Neural progenitor cell (in vitro differentiated cells): ENCODE measurements at regions not wholly inside any gene's neighbourhood (a gene's known extent, or its start where the extent isn't known, plus 50 kb on each side); places are given as distances from the start of the nearest gene placed in this dataset.

Experiments used
- DNase-seq: peaks from one replicate; pipeline ENCODE4 v3.0.0-alpha.2; 2016; ENCODE audit warnings: low spot score
- H2AFZ ChIP-seq: fragments of 200-600 bp; sonication (generic); replicated peaks from 2 replicates; pipeline ENCODE4 v1.6.1; 2016; ENCODE audit warnings: antibody characterized with exemption
- H3F3A ChIP-seq: fragments of 200-600 bp; sonication (generic); 2 replicates; pipeline ENCODE4 v1.6.1; 2016; ENCODE audit warnings: antibody characterized with exemption, low read depth
- H3K27ac ChIP-seq: fragments of 200-600 bp; sonication (generic); 2 replicates; pipeline ENCODE4 v1.5.1; 2016; ENCODE audit warnings: mild to moderate bottlenecking
- H3K27me3 ChIP-seq: fragments of 200-600 bp; sonication (generic); 2 replicates; pipeline ENCODE4 v1.6.1; 2016; ENCODE audit warnings: mild to moderate bottlenecking, moderate library complexity
- H3K36me3 ChIP-seq: fragments of 200-600 bp; sonication (generic); 2 replicates; pipeline ENCODE4 v1.5.1; 2016
- H3K4me1 ChIP-seq: fragments of 200-600 bp; sonication (generic); 2 replicates; pipeline ENCODE4 v1.6.1; 2016; ENCODE audit warnings: mixed run types
- H3K4me2 ChIP-seq: fragments of 200-600 bp; sonication (generic); 2 replicates; pipeline ENCODE4 v1.6.1; 2016
- H3K4me3 ChIP-seq: fragments of 200-600 bp; sonication (generic); 2 replicates; pipeline ENCODE4 v1.5.1; 2016
- H3K79me2 ChIP-seq: fragments of 200-600 bp; sonication (generic); 2 replicates; pipeline ENCODE4 v1.6.1; 2016; ENCODE audit warnings: low read depth
- H3K9ac ChIP-seq: fragments of 200-600 bp; sonication (generic); 2 replicates; pipeline ENCODE4 v1.6.1; 2016
- H3K9me3 ChIP-seq: fragments of 200-600 bp; sonication (generic); 2 replicates; pipeline ENCODE4 v1.5.1; 2016; ENCODE audit warnings: low read depth
- H4K20me1 ChIP-seq: fragments of 200-600 bp; sonication (generic); 2 replicates; pipeline ENCODE4 v1.6.1; 2016; ENCODE audit warnings: low read depth
- H3K27ac Mint-ChIP-seq: 3 replicates; pipeline ENCODE4 v1.8.0; 2021; ENCODE audit warnings: mixed read lengths
- H3K27me3 Mint-ChIP-seq: 2 replicates; pipeline ENCODE4 v1.8.0; 2022; ENCODE audit warnings: low read depth, mild to moderate bottlenecking, inconsistent platforms, moderate library complexity, mixed read lengths; ENCODE audit not compliant: insufficient read depth
- H3K36me3 Mint-ChIP-seq: 3 replicates; pipeline ENCODE4 v1.8.0; 2021; ENCODE audit warnings: mixed read lengths
- H3K4me1 Mint-ChIP-seq: 3 replicates; pipeline ENCODE4 v1.8.0; 2021; ENCODE audit warnings: mixed read lengths
- H3K4me3 Mint-ChIP-seq: 3 replicates; pipeline ENCODE4 v1.8.0; 2021; ENCODE audit warnings: mild to moderate bottlenecking, moderate library complexity, mixed read lengths
- H3K9me3 Mint-ChIP-seq: 3 replicates; pipeline ENCODE4 v1.8.0; 2020; ENCODE audit warnings: mixed read lengths
- EZH2 ChIP-seq: fragments of 200-600 bp; sonication (generic); IDR thresholded peaks from 2 replicates; pipeline ENCODE4 v1.6.1; 2017; ENCODE audit warnings: antibody characterized with exemption, mild to moderate bottlenecking, moderate library complexity
- EZH2phosphoT487 ChIP-seq: fragments of 200-600 bp; sonication (generic); IDR thresholded peaks from 2 replicates; pipeline ENCODE4 v1.6.1; 2017; ENCODE audit warnings: antibody characterized with exemption
- TF ChIP-seq, protein P1 (sequence below): fragments of 200-600 bp; sonication (generic); IDR thresholded peaks from 2 replicates; pipeline ENCODE4 v1.5.1; 2017; ENCODE audit warnings: antibody characterized with exemption, mild to moderate bottlenecking

DNA sequence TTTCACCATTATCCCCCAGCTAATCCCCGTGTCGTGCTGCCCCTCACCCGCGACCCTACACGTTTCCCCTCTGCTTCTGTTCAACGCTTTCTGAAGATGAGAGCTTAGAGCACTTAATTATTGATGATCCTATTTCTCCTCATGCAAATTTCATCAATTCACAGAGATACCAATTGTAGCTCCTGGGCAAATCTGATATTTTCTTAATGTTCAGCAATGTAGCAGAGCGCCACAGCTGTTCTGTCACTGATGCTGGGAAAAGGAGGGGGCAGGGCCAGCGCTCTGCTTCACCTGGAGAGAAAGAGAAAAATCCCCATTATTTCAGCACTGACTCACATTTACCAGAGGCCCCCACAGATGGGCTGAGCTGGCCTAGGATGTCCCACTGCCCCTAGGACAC is 121.2 kb downstream of the TTLL2 start:
- no peak for DNase-seq
- Histone ChIP-seq H3K4me3 (no peak overlapping the region), H3K4me1 (peaks cover 43% of the 10 kb centered on the region), H2AFZ (peak overlapping the region; percentile 70), H3K27ac (no peak overlapping the region), H3K36me3 (no peaks in the 10 kb centered on the region), H3K27me3 (no peaks in the 10 kb centered on the region), H3K9ac (no peak overlapping the region), H4K20me1 (no peaks in the 10 kb centered on the region), H3F3A (peaks cover 38% of the 10 kb centered on the region), H3K9me3 (no peaks in the 10 kb centered on the region), H3K4me2 (peak overlapping the region; percentile 13), H3K79me2 (no peaks in the 10 kb centered on the region)
- peaks cover 62% of the 10 kb centered on the region for H3K4me1 Mint-ChIP-seq
- H3K4me3 Mint-ChIP-seq: peak overlapping the region; percentile 19
- peaks cover 3% of the 10 kb centered on the region for H3K27me3 Mint-ChIP-seq
- TF ChIP-seq EZH2 (no peak), EZH2phosphoT487 (no peak)
- TF ChIP-seq, protein P1, sequence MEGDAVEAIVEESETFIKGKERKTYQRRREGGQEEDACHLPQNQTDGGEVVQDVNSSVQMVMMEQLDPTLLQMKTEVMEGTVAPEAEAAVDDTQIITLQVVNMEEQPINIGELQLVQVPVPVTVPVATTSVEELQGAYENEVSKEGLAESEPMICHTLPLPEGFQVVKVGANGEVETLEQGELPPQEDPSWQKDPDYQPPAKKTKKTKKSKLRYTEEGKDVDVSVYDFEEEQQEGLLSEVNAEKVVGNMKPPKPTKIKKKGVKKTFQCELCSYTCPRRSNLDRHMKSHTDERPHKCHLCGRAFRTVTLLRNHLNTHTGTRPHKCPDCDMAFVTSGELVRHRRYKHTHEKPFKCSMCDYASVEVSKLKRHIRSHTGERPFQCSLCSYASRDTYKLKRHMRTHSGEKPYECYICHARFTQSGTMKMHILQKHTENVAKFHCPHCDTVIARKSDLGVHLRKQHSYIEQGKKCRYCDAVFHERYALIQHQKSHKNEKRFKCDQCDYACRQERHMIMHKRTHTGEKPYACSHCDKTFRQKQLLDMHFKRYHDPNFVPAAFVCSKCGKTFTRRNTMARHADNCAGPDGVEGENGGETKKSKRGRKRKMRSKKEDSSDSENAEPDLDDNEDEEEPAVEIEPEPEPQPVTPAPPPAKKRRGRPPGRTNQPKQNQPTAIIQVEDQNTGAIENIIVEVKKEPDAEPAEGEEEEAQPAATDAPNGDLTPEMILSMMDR: no peak
- no peaks in the 10 kb centered on the region for H3K36me3 Mint-ChIP-seq
- H3K27ac Mint-ChIP-seq: peak overlapping the region; percentile 86
- peaks cover 11% of the 10 kb centered on the region for H3K9me3 Mint-ChIP-seq

DNA sequence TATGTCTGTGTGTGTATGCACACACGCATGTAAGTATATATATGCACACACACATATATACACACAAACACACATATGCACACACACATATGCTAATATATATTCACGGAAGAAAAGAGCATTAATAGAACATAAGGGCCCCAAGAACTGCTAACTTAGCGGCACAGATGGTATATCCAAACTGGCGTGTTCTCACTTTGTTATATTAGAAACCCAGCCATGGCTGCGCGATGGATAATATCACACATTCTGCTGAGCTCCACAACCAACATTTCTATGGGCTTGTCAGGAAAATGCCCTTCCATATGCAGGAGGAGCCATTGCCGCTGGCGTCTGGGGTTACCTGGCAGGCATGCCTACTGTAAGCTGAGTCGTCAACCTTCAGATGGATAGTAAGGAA is 122.1 kb downstream of the TTLL2 start:
- Mint-ChIP-seq H3K27me3 (no peaks in the 10 kb centered on the region), H3K4me1 (peaks cover 54% of the 10 kb centered on the region), H3K36me3 (no peaks in the 10 kb centered on the region), H3K9me3 (peaks cover 11% of the 10 kb centered on the region), H3K27ac (no peak overlapping the region), H3K4me3 (no peak overlapping the region)
- H3K4me2 ChIP-seq: no peak overlapping the region
- H4K20me1 ChIP-seq: no peaks in the 10 kb centered on the region
- peaks cover 34% of the 10 kb centered on the region for H3K4me1 ChIP-seq
- H3K4me3 ChIP-seq: no peak overlapping the region
- no peaks in the 10 kb centered on the region for H3K36me3 ChIP-seq
- H3K27me3 ChIP-seq: no peaks in the 10 kb centered on the region
- H3K27ac ChIP-seq: no peak overlapping the region
- no peak overlapping the region for H3K9ac ChIP-seq
- H3K9me3 ChIP-seq: no peaks in the 10 kb centered on the region
- DNase-seq: no peak
- H3F3A ChIP-seq: peaks cover 28% of the 10 kb centered on the region
- TF ChIP-seq EZH2phosphoT487: no peak
- TF ChIP-seq, protein P1: no peak
- no peak for TF ChIP-seq EZH2
- no peaks in the 10 kb centered on the region for H3K79me2 ChIP-seq
- H2AFZ ChIP-seq: no peak overlapping the region

DNA sequence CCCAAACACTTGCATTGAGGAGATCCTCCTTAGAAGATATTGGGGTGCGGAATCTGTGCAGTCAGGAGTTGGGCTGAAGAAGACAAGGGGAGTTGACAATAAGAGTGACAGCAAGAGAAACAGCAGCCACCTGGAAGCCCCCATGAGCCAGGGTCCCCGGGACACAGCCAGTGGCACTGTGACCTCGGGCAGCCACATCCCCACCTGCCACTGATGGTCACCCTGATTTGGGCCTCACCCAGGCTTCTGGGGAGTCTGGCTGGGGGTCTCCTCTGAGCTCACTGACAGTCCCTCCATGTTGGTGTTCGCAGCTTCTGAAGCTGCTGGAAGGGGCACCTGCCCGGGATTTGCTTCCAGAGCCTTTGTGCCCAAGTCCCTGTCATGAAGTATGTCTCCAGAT is 123.5 kb downstream of the TTLL2 start:
- H3K36me3 Mint-ChIP-seq: no peaks in the 10 kb centered on the region
- Histone ChIP-seq H3K4me3 (no peak overlapping the region), H3K36me3 (no peaks in the 10 kb centered on the region), H3K9me3 (no peaks in the 10 kb centered on the region), H2AFZ (no peak overlapping the region), H3K27ac (no peak overlapping the region), H3K9ac (no peak overlapping the region), H3F3A (peaks cover 14% of the 10 kb centered on the region), H3K4me2 (no peak overlapping the region), H3K27me3 (no peaks in the 10 kb centered on the region), H4K20me1 (no peaks in the 10 kb centered on the region), H3K79me2 (no peaks in the 10 kb centered on the region), H3K4me1 (peaks cover 23% of the 10 kb centered on the region)
- H3K27me3 Mint-ChIP-seq: no peaks in the 10 kb centered on the region
- H3K4me1 Mint-ChIP-seq: peaks cover 40% of the 10 kb centered on the region
- H3K4me3 Mint-ChIP-seq: no peak overlapping the region
- no peak overlapping the region for H3K27ac Mint-ChIP-seq
- peaks cover 11% of the 10 kb centered on the region for H3K9me3 Mint-ChIP-seq
- TF ChIP-seq, protein P1: no peak
- TF ChIP-seq EZH2phosphoT487: no peak
- TF ChIP-seq EZH2: no peak
- DNase-seq: no peak
